Keratinocyte (primary cell): ENCODE measurements at regions not wholly inside any gene's neighbourhood (a gene's known extent, or its start where the extent isn't known, plus 50 kb on each side); places are given as distances from the start of the nearest gene placed in this dataset.
"Not testable (repeated sequence)": the region's sequence is repeated elsewhere in the genome, so short reads cannot be mapped to it uniquely, and the experiment has no call there.

Source experiments
- CTCF ChIP-seq, 3 experiments: IDR thresholded peaks in 1 of 3; conservative IDR thresholded peaks in 1 of 3; optimal IDR thresholded peaks in 1 of 3; 2 replicates in 2 of 3; 3 replicates in 1 of 3; pipeline versions ENCODE3 to v1.5.1; 2011; ENCODE audit warnings: low read length in 3 of 3, mild to moderate bottlenecking in 3 of 3, moderate library complexity in 2 of 3, control low read depth in 1 of 3, inconsistent platforms in 1 of 3; ENCODE audit not compliant: insufficient read depth in 2 of 3; ENCODE audit errors: extremely low read depth in 1 of 3
- EZH2 ChIP-seq: IDR thresholded peaks from one replicate; pipeline ENCODE4 v1.6.1; 2012; ENCODE audit warnings: inconsistent platforms, mild to moderate bottlenecking, low read length, moderate library complexity

- TF ChIP-seq CTCF (optimal IDR thresholded peaks at IDR 0.05 in 1 of 3, IDR thresholded peaks at IDR 0.05 in 1 of 3, conservative IDR thresholded peaks at IDR 0.05 in 1 of 3; ENCODE audit: extremely low read depth in 1 of 3, insufficient read depth in 2 of 3, low read length in 3 of 3); EZH2: not testable (repeated sequence)
Observed at GRCh38 chr5:74970891-74971290, 81.5 kb downstream of the GCNT4 start.
